CD14-positive monocyte (primary cell): ENCODE measurements at regions not wholly inside any gene's neighbourhood (a gene's known extent, or its start where the extent isn't known, plus 50 kb on each side); places are given as distances from the start of the nearest gene placed in this dataset.
A peak's percentile ranks its signal among the peaks of the same experiment; 100 is the strongest.

ENCODE experiments used
- DNase-seq, 3 donors: peaks; one replicate each; pipeline ENCODE4 v3.0.0-alpha.2; 2011 to 2022
- H2AFZ ChIP-seq: 2 replicates; pipeline ENCODE4 v1.6.0; 2012; ENCODE audit warnings: mild to moderate bottlenecking, low read depth, low read length, inconsistent platforms; ENCODE audit not compliant: insufficient read depth, poor library complexity, severe bottlenecking
- H3K27ac ChIP-seq, 2 donors: 1 replicate in 1 of 2; 2 replicates in 1 of 2; pipeline ENCODE4 v1.5.1; 2012 to 2013; ENCODE audit warnings: low read length in 2 of 2, control low read depth in 1 of 2, inconsistent platforms in 1 of 2, low read depth in 1 of 2, mild to moderate bottlenecking in 1 of 2
- H3K27me3 ChIP-seq, 2 donors: one replicate each; pipeline versions ENCODE4 v1.6.0 to v1.6.1; 2011 to 2013; ENCODE audit warnings: low read length in 2 of 2; ENCODE audit not compliant: control insufficient read depth in 2 of 2, insufficient read depth in 2 of 2
- H3K36me3 ChIP-seq, 2 donors: replicated peaks in 1 of 2; 1 replicate in 1 of 2; 2 replicates in 1 of 2; pipeline versions ENCODE4 v1.5.1 to v1.6.1; 2012 to 2013; ENCODE audit warnings: low read length in 2 of 2, control low read depth in 1 of 2, inconsistent platforms in 1 of 2, mild to moderate bottlenecking in 1 of 2; ENCODE audit not compliant: insufficient read depth in 2 of 2, control insufficient read depth in 1 of 2
- H3K4me1 ChIP-seq, 2 donors: 1 replicate in 1 of 2; 2 replicates in 1 of 2; pipeline versions ENCODE4 v1.5.1 to v1.6.1; 2012 to 2013; ENCODE audit warnings: low read length in 2 of 2, control low read depth in 1 of 2, inconsistent platforms in 1 of 2, mild to moderate bottlenecking in 1 of 2, moderate library complexity in 1 of 2; ENCODE audit not compliant: insufficient read depth in 2 of 2, control insufficient read depth in 1 of 2
- H3K4me2 ChIP-seq: replicated peaks from 2 replicates; pipeline ENCODE3; 2012; ENCODE audit warnings: low read length, moderate library complexity, mild to moderate bottlenecking; ENCODE audit not compliant: poor library complexity, severe bottlenecking; ENCODE audit errors: extremely low read depth
- H3K4me3 ChIP-seq, 3 experiments: fragments of 200-600 bp in 1 of 3; sonication (generic) in 1 of 3; replicated peaks in 1 of 3; 1 replicate in 2 of 3; 2 replicates in 1 of 3; pipeline ENCODE4 v1.5.1; 2011 to 2013; ENCODE audit warnings: low read length in 3 of 3, mild to moderate bottlenecking in 3 of 3, control low read depth in 2 of 3, low read depth in 2 of 3, inconsistent platforms in 1 of 3, moderate library complexity in 1 of 3
- H3K79me2 ChIP-seq: 2 replicates; pipeline ENCODE4 v1.6.0; 2012; ENCODE audit warnings: mild to moderate bottlenecking, control low read depth, inconsistent platforms, low read length, moderate library complexity; ENCODE audit not compliant: insufficient read depth
- H3K9ac ChIP-seq: 2 replicates; pipeline ENCODE4 v1.6.0; 2017; ENCODE audit warnings: low read length, mild to moderate bottlenecking; ENCODE audit not compliant: insufficient read depth, poor library complexity, severe bottlenecking
- H3K9me3 ChIP-seq, 2 donors: replicated peaks in 1 of 2; 1 replicate in 1 of 2; 2 replicates in 1 of 2; pipeline versions ENCODE4 v1.5.1 to v1.6.1; 2012 to 2013; ENCODE audit warnings: low read length in 2 of 2, control low read depth in 1 of 2; ENCODE audit not compliant: control insufficient read depth in 1 of 2, insufficient read depth in 1 of 2
- H4K20me1 ChIP-seq: 2 replicates; pipeline ENCODE4 v1.6.0; 2012; ENCODE audit warnings: mild to moderate bottlenecking, low read length, control low read depth, moderate library complexity; ENCODE audit not compliant: insufficient read depth
- H3K27ac Mint-ChIP-seq, 7 donors: one replicate each; pipeline ENCODE4 v1.8.0; 2020; ENCODE audit warnings: mild to moderate bottlenecking in 7 of 7, mixed read lengths in 7 of 7, moderate library complexity in 6 of 7, inconsistent platforms in 2 of 7
- H3K27me3 Mint-ChIP-seq, 3 donors: one replicate each; pipeline ENCODE4 v1.8.0; 2021 to 2022; ENCODE audit warnings: low read depth in 3 of 3, mild to moderate bottlenecking in 3 of 3, mixed read lengths in 3 of 3, moderate library complexity in 3 of 3, inconsistent platforms in 1 of 3
- H3K36me3 Mint-ChIP-seq, 2 donors: one replicate each; pipeline ENCODE4 v1.8.0; 2020; ENCODE audit warnings: mixed read lengths in 2 of 2, inconsistent platforms in 1 of 2, mild to moderate bottlenecking in 1 of 2
- H3K4me1 Mint-ChIP-seq: one replicate; pipeline ENCODE4 v1.8.0; 2020; ENCODE audit warnings: mild to moderate bottlenecking, mixed read lengths
- H3K4me3 Mint-ChIP-seq, 2 donors: one replicate each; pipeline ENCODE4 v1.8.0; 2020; ENCODE audit warnings: mild to moderate bottlenecking in 2 of 2, mixed read lengths in 2 of 2, moderate library complexity in 1 of 2
- H3K9me3 Mint-ChIP-seq, 7 donors: one replicate each; pipeline ENCODE4 v1.8.0; 2020 to 2022; ENCODE audit warnings: mixed read lengths in 7 of 7, mild to moderate bottlenecking in 6 of 7, moderate library complexity in 6 of 7, inconsistent platforms in 2 of 7
- WGBS: methylation state at CpG from one replicate; pipeline ENCODE4 v1.1.5; 2013; ENCODE audit warnings: missing lambda C conversion rate; ENCODE audit not compliant: insufficient coverage; 5-methylcytosine and 5-hydroxymethylcytosine counted together
- intact Hi-C, 2 donors: fragments of 100-400 bp; cut with micrococcal nuclease; formaldehyde crosslinking; loops; one replicate each; pipeline versions ENCODE4 v1.15.0 to v1.15.1; 2023
- TF ChIP-seq, protein P1 (sequence below): fragments of 200-600 bp; IDR thresholded peaks from one replicate; pipeline ENCODE4 v1.8.0; 2022; ENCODE audit warnings: antibody characterized with exemption, mild to moderate bottlenecking

DNA sequence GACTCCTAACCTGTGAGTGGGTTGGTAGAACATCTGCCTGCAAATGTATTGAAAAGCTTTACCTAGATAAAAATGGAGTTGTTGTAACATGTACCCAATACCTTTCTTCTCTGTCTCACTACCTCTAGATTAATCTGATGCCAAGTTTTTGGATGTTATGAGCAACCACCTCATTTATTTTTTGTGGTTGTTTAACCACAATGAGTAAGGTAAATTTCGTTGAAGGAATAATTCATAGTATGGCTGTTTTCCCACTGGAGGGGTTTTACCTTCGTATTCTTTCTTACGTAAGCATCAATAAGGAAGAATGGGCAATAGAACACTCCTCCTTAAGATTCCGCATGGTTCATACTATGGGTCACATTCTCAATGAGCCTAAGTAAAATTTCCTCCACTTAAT lies 165.4 kb downstream of the CDH26 start:
- intact Hi-C loops: loop anchor here in 1 of 2 donors (10.0 kb wide), 1 partner anchor 81 kb away; no protein-coding TSS in a partner anchor
- DNase-seq: no peak
- Histone ChIP-seq H3K27ac (no peak overlapping the region), H3K4me1 (peaks cover 4 to 8% of the 10 kb centered on the region in 2 donors), H2AFZ (no peak overlapping the region), H3K79me2 (no peaks in the 10 kb centered on the region), H3K4me3 (no peak overlapping the region), H3K27me3 (no peaks in the 10 kb centered on the region), H3K36me3 (no peaks in the 10 kb centered on the region), H3K9ac (no peak overlapping the region), H3K4me2 (no peak overlapping the region), H3K9me3 (no peaks in the 10 kb centered on the region), H4K20me1 (no peaks in the 10 kb centered on the region)
- Mint-ChIP-seq H3K27ac (no peak overlapping the region), H3K4me1 (peaks cover 22% of the 10 kb centered on the region), H3K36me3 (peaks cover 0 to 3% of the 10 kb centered on the region in 2 donors), H3K9me3 (no peaks in the 10 kb centered on the region), H3K4me3 (no peak overlapping the region), H3K27me3 (peaks cover 0 to 1% (median 1%) of the 10 kb centered on the region in 3 donors)
- no CpG with 5 or more reads among the region's 4 CpGs for WGBS
- TF ChIP-seq, protein P1, sequence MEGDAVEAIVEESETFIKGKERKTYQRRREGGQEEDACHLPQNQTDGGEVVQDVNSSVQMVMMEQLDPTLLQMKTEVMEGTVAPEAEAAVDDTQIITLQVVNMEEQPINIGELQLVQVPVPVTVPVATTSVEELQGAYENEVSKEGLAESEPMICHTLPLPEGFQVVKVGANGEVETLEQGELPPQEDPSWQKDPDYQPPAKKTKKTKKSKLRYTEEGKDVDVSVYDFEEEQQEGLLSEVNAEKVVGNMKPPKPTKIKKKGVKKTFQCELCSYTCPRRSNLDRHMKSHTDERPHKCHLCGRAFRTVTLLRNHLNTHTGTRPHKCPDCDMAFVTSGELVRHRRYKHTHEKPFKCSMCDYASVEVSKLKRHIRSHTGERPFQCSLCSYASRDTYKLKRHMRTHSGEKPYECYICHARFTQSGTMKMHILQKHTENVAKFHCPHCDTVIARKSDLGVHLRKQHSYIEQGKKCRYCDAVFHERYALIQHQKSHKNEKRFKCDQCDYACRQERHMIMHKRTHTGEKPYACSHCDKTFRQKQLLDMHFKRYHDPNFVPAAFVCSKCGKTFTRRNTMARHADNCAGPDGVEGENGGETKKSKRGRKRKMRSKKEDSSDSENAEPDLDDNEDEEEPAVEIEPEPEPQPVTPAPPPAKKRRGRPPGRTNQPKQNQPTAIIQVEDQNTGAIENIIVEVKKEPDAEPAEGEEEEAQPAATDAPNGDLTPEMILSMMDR: no peak

DNA sequence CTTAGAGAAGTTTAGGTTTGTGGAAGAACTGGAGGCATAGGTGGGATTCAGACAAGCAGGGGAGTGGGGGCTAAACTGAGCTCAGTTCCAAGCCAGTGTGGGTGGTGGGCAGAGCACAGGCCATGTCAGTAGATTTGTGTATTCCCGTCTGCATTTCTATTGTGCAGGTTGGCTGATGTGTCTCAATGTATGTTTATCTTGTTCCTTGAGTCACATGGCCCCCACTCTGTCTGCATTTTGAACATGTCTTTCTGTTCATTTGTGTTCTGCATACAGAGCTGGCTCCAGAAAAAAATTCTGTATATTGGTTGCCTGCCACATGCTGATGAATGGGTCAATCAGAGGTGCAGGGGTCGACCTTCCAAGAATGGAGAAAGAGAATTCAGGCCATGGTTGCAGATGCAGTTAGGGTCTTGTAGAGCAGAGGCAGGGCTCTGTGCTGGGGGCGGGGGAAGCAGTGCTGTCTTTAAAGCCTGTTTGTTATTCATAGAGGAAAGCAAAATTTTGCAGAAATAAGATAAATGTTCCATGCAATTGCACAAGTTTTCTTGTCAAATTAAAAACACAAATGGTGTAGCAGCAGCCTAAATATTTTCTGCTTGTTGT lies 166.7 kb downstream of the CDH26 start:
- TF ChIP-seq, protein P1: no peak
- WGBS: 88% methylated on average over 2 of the region's 3 CpGs
- no peak overlapping the region for H3K4me3 ChIP-seq
- peaks cover 0 to 2% of the 10 kb centered on the region in 2 donors for H3K4me1 ChIP-seq
- H4K20me1 ChIP-seq: no peaks in the 10 kb centered on the region
- Mint-ChIP-seq H3K36me3 (peaks cover 0 to 3% of the 10 kb centered on the region in 2 donors), H3K27me3 (peaks cover 0 to 3% (median 1%) of the 10 kb centered on the region in 3 donors), H3K27ac (peak overlapping the region in 2 of 7 donors; percentile 23 to 62), H3K4me3 (no peak overlapping the region), H3K9me3 (no peaks in the 10 kb centered on the region), H3K4me1 (peaks cover 16% of the 10 kb centered on the region)
- no peak overlapping the region for H2AFZ ChIP-seq
- H3K79me2 ChIP-seq: no peaks in the 10 kb centered on the region
- no peak for DNase-seq
- intact Hi-C loops: loop anchor here in 1 of 2 donors (10.0 kb wide), 1 partner anchor 80 kb away; no protein-coding TSS in a partner anchor
- no peaks in the 10 kb centered on the region for H3K9me3 ChIP-seq
- no peaks in the 10 kb centered on the region for H3K27me3 ChIP-seq
- no peak overlapping the region for H3K9ac ChIP-seq
- no peaks in the 10 kb centered on the region for H3K36me3 ChIP-seq
- no peak overlapping the region for H3K4me2 ChIP-seq
- no peak overlapping the region for H3K27ac ChIP-seq
